Testis (tissue), 2 donors: ENCODE measurements at regions not wholly inside any gene's neighbourhood (a gene's known extent, or its start where the extent isn't known, plus 50 kb on each side); places are given as distances from the start of the nearest gene placed in this dataset.

Source experiments
- DNase-seq: peaks from one replicate; pipeline ENCODE4 v3.0.0-alpha.2; 2019
- H3K27ac ChIP-seq, 2 donors: fragments of 200-600 bp; sonication (generic); one replicate each; pipeline ENCODE4 v1.5.1; 2019
- H3K27me3 ChIP-seq: fragments of 200-600 bp; sonication (generic); one replicate; pipeline ENCODE4 v1.5.1; 2019
- H3K36me3 ChIP-seq: fragments of 200-600 bp; sonication (generic); one replicate; pipeline ENCODE4 v1.5.1; 2017; ENCODE audit warnings: low read depth; ENCODE audit errors: missing control alignments
- H3K4me1 ChIP-seq: fragments of 200-600 bp; sonication (generic); one replicate; pipeline ENCODE4 v1.5.1; 2019
- H3K4me3 ChIP-seq, 2 donors: fragments of 200-600 bp; sonication (generic); one replicate each; pipeline ENCODE4 v1.5.1; 2017 to 2019
- H3K9me3 ChIP-seq: fragments of 200-600 bp; sonication (generic); one replicate; pipeline ENCODE4 v1.5.1; 2017
- CTCF ChIP-seq, 3 experiments: fragments of 450-650 bp in 2 of 3; fragments of 200-600 bp in 1 of 3; sonication (generic) in 1 of 3; IDR thresholded peaks; one replicate each; pipeline ENCODE4 v1.5.1; 2016 to 2019; ENCODE audit warnings: antibody characterized with exemption in 3 of 3, mild to moderate bottlenecking in 2 of 3, moderate library complexity in 1 of 3
- POLR2A ChIP-seq: fragments of 450-650 bp; IDR thresholded peaks from one replicate; pipeline ENCODE4 v1.6.1; 2017; ENCODE audit warnings: antibody characterized with exemption, mild to moderate bottlenecking, moderate library complexity
- WGBS, 2 donors: methylation state at CpG; one replicate each; pipeline ENCODE4 v1.1.5; 2018; 5-methylcytosine and 5-hydroxymethylcytosine counted together
- intact Hi-C: fragments of 100-400 bp; cut with DNase I; formaldehyde crosslinking; loops from one replicate; pipeline ENCODE4 v1.15.1; 2023; ENCODE audit warnings: low total_unique reads

GRCh38 chr2:204220896-204221295 is 284.3 kb downstream of the ICOS start:
- H3K27ac ChIP-seq = no peak overlapping the region
- no peaks in the 10 kb centered on the region for H3K36me3 ChIP-seq
- no peak for TF ChIP-seq CTCF (IDR thresholded peaks at IDR 0.05)
- TF ChIP-seq POLR2A = no peak
- H3K4me1 ChIP-seq = no peaks in the 10 kb centered on the region
- DNase-seq = no peak
- 83 to 86% methylated on average over 3 of the region's 3 CpGs for WGBS, 2 donors
- H3K4me3 ChIP-seq = no peak overlapping the region
- no peaks in the 10 kb centered on the region for H3K9me3 ChIP-seq
- no peaks in the 10 kb centered on the region for H3K27me3 ChIP-seq
- intact Hi-C loops = no loop called here

GRCh38 chr2:204223046-204223445 is 286.5 kb downstream of the ICOS start:
- no peaks in the 10 kb centered on the region for H3K27me3 ChIP-seq
- H3K4me1 ChIP-seq = no peaks in the 10 kb centered on the region
- DNase-seq = no peak
- intact Hi-C loops = no loop called here
- 89 to 99% methylated on average over 3 to 6 of the region's 6 CpGs for WGBS, 2 donors
- no peak for TF ChIP-seq CTCF (IDR thresholded peaks at IDR 0.05)
- no peak for TF ChIP-seq POLR2A
- H3K36me3 ChIP-seq = no peaks in the 10 kb centered on the region
- H3K27ac ChIP-seq = no peak overlapping the region
- no peak overlapping the region for H3K4me3 ChIP-seq
- H3K9me3 ChIP-seq = no peaks in the 10 kb centered on the region

- DNase-seq = no peak
- intact Hi-C loops = no loop called here
- H3K9me3 ChIP-seq = no peaks in the 10 kb centered on the region
- H3K4me3 ChIP-seq = no peak overlapping the region
- H3K27me3 ChIP-seq = no peaks in the 10 kb centered on the region
- no peak overlapping the region for H3K27ac ChIP-seq
- WGBS, 2 donors = 91 to 95% methylated on average over 4 to 9 of the region's 9 CpGs
- H3K36me3 ChIP-seq = no peaks in the 10 kb centered on the region
- no peaks in the 10 kb centered on the region for H3K4me1 ChIP-seq
- TF ChIP-seq CTCF (IDR thresholded peaks at IDR 0.05) (no peak), POLR2A (no peak)
Measured at GRCh38 chr2:204223544-204223943, 287.0 kb downstream of the ICOS start.

GRCh38 chr2:204225671-204226073 is 289.1 kb downstream of the ICOS start:
- Histone ChIP-seq H3K36me3 (no peaks in the 10 kb centered on the region), H3K27me3 (no peaks in the 10 kb centered on the region), H3K4me3 (no peak overlapping the region), H3K9me3 (no peaks in the 10 kb centered on the region), H3K27ac (no peak overlapping the region), H3K4me1 (no peaks in the 10 kb centered on the region)
- intact Hi-C loops = no loop called here
- no peak for DNase-seq
- TF ChIP-seq POLR2A (no peak), CTCF (IDR thresholded peaks at IDR 0.05) (no peak)
- 86 to 90% methylated on average over 2 of the region's 2 CpGs for WGBS, 2 donors

GRCh38 chr2:204226305-204226880 is 289.8 kb downstream of the ICOS start:
- intact Hi-C loops = no loop called here
- TF ChIP-seq CTCF (IDR thresholded peaks at IDR 0.05) (no peak), POLR2A (no peak)
- H3K27me3 ChIP-seq = no peaks in the 10 kb centered on the region
- no peaks in the 10 kb centered on the region for H3K36me3 ChIP-seq
- no peak overlapping the region for H3K27ac ChIP-seq
- 65 to 67% methylated on average over 9 of the region's 9 CpGs for WGBS, 2 donors
- no peaks in the 10 kb centered on the region for H3K9me3 ChIP-seq
- no peaks in the 10 kb centered on the region for H3K4me1 ChIP-seq
- DNase-seq = no peak
- no peak overlapping the region for H3K4me3 ChIP-seq
